ENCODE measurements at regions not wholly inside any gene's neighbourhood (a gene's known extent, or its start where the extent isn't known, plus 50 kb on each side); places are given as distances from the start of the nearest gene placed in this dataset.
A peak's percentile ranks its signal among the peaks of the same experiment; 100 is the strongest.

DNA sequence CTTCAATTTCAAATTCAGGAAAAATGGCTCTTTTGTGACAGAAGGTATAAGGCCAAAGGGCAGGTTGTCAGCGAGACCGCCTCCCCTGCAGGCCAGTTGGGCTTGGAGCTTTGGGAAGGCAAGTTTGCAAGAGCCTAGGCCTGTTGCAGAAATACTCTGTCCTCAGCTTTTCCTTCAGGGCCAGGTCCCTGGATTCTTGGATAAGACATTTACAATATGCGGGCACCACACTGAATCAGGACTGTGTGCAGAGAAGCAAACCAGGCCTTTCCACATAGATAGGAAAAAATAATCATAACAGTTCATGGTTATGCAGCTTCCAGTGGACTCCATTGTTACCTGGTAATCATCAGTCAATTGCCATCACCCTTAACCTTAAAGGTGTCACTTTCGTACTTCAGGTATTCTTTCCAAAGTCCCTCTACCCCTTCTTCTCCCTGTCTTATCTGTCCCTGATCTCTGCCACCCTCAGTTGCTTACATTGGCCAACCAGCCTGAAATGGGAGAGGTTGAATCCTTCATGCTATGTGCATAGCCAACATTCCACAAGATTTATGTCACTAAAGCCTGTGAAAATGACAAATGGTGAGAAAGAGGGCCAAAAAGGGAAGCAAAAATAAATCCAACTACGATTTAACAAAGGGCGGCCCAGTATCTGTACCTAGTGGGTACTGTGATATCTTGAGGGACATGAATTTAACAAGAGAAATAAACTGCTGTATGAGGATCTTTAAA lies 304.5 kb upstream of the NFE2L3 start:
- TF ChIP-seq, protein P1, sequence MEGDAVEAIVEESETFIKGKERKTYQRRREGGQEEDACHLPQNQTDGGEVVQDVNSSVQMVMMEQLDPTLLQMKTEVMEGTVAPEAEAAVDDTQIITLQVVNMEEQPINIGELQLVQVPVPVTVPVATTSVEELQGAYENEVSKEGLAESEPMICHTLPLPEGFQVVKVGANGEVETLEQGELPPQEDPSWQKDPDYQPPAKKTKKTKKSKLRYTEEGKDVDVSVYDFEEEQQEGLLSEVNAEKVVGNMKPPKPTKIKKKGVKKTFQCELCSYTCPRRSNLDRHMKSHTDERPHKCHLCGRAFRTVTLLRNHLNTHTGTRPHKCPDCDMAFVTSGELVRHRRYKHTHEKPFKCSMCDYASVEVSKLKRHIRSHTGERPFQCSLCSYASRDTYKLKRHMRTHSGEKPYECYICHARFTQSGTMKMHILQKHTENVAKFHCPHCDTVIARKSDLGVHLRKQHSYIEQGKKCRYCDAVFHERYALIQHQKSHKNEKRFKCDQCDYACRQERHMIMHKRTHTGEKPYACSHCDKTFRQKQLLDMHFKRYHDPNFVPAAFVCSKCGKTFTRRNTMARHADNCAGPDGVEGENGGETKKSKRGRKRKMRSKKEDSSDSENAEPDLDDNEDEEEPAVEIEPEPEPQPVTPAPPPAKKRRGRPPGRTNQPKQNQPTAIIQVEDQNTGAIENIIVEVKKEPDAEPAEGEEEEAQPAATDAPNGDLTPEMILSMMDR (IDR thresholded peaks at IDR 0.05), result no peak
- TF ChIP-seq POLR2AphosphoS5 (IDR thresholded peaks at IDR 0.05), result peak; percentile 13
- no peak for TF ChIP-seq EP300 (IDR thresholded peaks at IDR 0.05)

Data from gastroesophageal sphincter (tissue), 3 donors.